GM18505 (cell line): ENCODE measurements at regions not wholly inside any gene's neighbourhood (a gene's known extent, or its start where the extent isn't known, plus 50 kb on each side); places are given as distances from the start of the nearest gene placed in this dataset.
"Not testable (repeated sequence)": the region's sequence is repeated elsewhere in the genome, so short reads cannot be mapped to it uniquely, and the experiment has no call there.

Source experiments
- ATAC-seq: cut with Tn5 transposase; IDR thresholded peaks from one replicate; pipeline ENCODE4 v1.9.1; 2021; ENCODE audit not compliant: unreplicated experiment
- POLR2A ChIP-seq: IDR thresholded peaks from 4 replicates; pipeline ENCODE4 v1.6.1; 2011; ENCODE audit warnings: borderline replicate concordance; ENCODE audit not compliant: insufficient read depth, insufficient read length; ENCODE audit errors: extremely low read depth

- no peak for TF ChIP-seq POLR2A
- no peak for ATAC-seq
These were observed 809.4 kb downstream of the TSN start for GRCh38 chr2:122564843-122565242.

- TF ChIP-seq POLR2A, result no peak
- ATAC-seq, result no peak
These were observed 809.9 kb downstream of the TSN start for GRCh38 chr2:122565364-122565763.

GRCh38 chr2:122570641-122571040, 815.2 kb downstream of the TSN start:
- TF ChIP-seq POLR2A, result no peak
- ATAC-seq, result no peak

DNA sequence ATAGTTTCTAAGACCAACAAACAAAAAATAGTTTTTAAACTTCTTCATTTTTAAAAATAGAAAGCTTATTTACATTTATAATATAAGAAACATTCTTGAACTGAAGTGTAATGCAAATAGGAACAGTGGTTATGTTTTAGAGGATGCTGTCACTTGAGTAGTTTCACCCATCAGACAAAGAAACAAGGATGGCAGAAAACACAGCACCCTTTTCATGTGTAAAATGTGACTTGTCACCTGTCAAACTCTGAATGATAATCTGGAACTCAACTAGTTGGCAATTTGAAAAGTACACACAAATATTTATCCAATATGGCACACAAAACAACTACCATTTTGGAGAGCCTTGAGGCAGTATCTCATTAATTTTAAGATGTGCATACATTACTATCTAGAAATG, 816.0 kb downstream of the TSN start:
- ATAC-seq, result not testable (repeated sequence)

DNA sequence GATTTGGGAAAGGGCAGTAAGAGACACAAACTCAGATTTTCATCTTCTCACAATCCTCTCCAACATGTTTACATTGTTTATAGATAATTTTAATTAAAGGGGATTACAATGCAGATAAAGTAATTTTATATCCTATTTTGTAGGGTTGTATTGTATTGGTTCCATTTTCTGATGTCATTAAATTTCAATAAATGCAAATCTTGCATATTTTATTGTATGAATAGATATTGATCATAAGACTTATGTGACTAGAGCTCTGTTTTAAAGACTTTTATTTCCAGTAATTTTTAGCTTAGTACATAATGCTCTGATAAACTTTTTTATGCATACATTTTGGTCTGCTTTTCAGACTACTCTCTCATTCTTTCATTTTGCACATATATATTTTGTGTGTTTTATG, 819.6 kb downstream of the TSN start:
- ATAC-seq, result no peak
- no peak for TF ChIP-seq POLR2A

- ATAC-seq, result no peak
- TF ChIP-seq POLR2A, result no peak
These were observed 827.9 kb downstream of the TSN start for GRCh38 chr2:122583159-122583917.

- no peak for ATAC-seq
- no peak for TF ChIP-seq POLR2A
These were observed 835.1 kb downstream of the TSN start for GRCh38 chr2:122590524-122590923.

- TF ChIP-seq POLR2A, result no peak
- ATAC-seq, result no peak
These were observed 839.6 kb downstream of the TSN start for GRCh38 chr2:122595065-122595464.

GRCh38 chr2:122596598-122596997, 841.1 kb downstream of the TSN start:
- TF ChIP-seq POLR2A, result no peak
- ATAC-seq, result no peak

GRCh38 chr2:122598784-122599183, 843.3 kb downstream of the TSN start:
- TF ChIP-seq POLR2A, result no peak
- ATAC-seq, result no peak

DNA sequence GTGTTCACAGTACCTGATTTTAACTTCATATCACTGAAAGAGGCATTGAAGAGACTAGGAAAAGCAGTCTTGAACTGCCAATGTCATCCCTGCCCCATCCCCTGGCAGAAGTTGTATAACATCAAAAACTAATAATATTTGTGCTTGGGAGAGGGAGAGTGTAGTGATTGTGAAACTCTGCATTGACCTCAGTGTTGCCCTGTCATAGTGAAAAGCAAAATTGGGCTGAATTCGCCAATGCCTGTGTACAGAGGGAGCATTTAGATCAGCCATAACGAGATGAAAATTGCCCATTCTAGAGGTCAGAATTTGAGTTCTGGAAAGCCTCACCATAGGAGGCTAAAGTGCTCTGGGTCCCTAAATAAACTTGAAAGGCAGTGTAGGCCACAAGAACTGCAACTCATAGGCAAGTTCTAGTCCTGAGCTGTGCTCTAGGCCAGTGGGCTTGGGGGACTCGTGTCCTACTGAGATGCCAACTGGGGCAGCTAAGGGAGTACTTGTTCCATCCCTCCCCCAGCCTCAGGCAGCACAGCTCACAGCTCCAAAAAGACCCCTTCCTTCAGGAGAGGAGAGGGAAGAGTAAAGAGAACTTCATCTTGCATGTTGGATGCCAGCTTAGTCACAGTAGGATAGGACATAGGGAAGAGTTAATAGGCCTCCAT, 855.6 kb downstream of the TSN start:
- no peak for TF ChIP-seq POLR2A
- ATAC-seq, result no peak

DNA sequence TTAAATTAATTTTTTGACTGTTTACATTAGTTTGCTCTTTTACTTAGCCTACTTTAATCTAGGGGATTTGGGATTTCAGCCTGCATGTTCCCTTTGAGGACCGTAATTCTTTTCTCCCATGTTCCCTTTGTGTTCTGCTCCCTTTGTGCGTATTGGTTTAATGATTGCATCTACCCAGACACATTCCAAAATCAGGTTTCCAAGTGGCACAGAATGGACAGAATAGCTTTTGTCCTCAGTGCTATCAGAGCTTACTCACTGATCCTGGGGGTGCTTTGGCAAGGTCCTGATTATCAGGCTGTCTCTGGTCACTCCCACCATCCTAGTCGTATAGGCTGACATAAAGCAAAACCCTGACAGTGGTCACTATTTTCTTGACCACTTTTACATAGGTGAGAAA, 867.5 kb downstream of the TSN start:
- no peak for ATAC-seq
- no peak for TF ChIP-seq POLR2A

- no peak for ATAC-seq
- no peak for TF ChIP-seq POLR2A
These were observed 871.9 kb downstream of the TSN start for GRCh38 chr2:122627388-122627787.

DNA sequence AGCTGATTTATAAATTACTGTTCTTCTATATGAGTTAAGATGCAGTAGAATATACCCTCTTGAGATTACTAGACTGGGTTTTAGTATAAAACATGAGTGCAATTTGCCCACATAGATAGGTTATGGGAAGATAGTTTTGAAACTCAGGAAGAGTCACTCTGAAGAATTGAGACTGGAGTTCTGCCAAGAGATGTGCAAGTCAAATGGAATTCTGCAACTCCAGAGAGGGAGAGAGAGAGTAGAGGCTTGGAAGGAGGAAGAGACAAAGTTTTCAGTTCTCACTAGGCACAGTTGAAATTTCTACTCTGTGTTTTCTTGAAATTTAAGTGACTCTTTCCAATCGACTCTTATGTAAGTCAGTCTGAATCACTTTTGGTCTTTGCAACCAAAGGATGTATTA, 878.8 kb downstream of the TSN start:
- TF ChIP-seq POLR2A, result no peak

More for the DNA sequence above, 878.8 kb downstream of the TSN start:
- no peak for ATAC-seq
